Progenitor cell of endocrine pancreas (in vitro differentiated cells): ENCODE measurements at regions not wholly inside any gene's neighbourhood (a gene's known extent, or its start where the extent isn't known, plus 50 kb on each side); places are given as distances from the start of the nearest gene placed in this dataset.

Experiments
- DNase-seq: peaks from one replicate; pipeline ENCODE4 v3.0.0; 2021; ENCODE audit warnings: low spot score; ENCODE audit not compliant: unreplicated experiment
- H3K27ac Mint-ChIP-seq: 2 replicates; pipeline ENCODE4 v1.8.0; 2021; ENCODE audit warnings: mild to moderate bottlenecking, moderate library complexity, mixed read lengths
- H3K27me3 Mint-ChIP-seq: 2 replicates; pipeline ENCODE4 v1.8.0; 2021; ENCODE audit warnings: mixed read lengths
- H3K36me3 Mint-ChIP-seq: 2 replicates; pipeline ENCODE4 v1.8.0; 2022; ENCODE audit warnings: mixed read lengths; ENCODE audit not compliant: insufficient read depth
- H3K4me1 Mint-ChIP-seq: 2 replicates; pipeline ENCODE4 v1.8.0; 2021; ENCODE audit warnings: low read depth, mixed read lengths
- H3K4me3 Mint-ChIP-seq: 2 replicates; pipeline ENCODE4 v1.8.0; 2021; ENCODE audit warnings: low read depth, mild to moderate bottlenecking, moderate library complexity, mixed read lengths
- H3K9me3 Mint-ChIP-seq: 2 replicates; pipeline ENCODE4 v1.8.0; 2021; ENCODE audit warnings: low read depth, mixed read lengths
- CTCF ChIP-seq: fragments of 200-600 bp; sonication (generic); IDR thresholded peaks from one replicate; pipeline ENCODE4 v1.5.0; 2021; ENCODE audit warnings: antibody characterized with exemption, mild to moderate bottlenecking; ENCODE audit not compliant: unreplicated experiment

- no peak overlapping the region for H3K27ac Mint-ChIP-seq
- H3K4me1 Mint-ChIP-seq: no peaks in the 10 kb centered on the region
- H3K9me3 Mint-ChIP-seq: peaks cover 15% of the 10 kb centered on the region
- no peaks in the 10 kb centered on the region for H3K27me3 Mint-ChIP-seq
- peaks cover 8% of the 10 kb centered on the region for H3K36me3 Mint-ChIP-seq
- no peak for TF ChIP-seq CTCF
- H3K4me3 Mint-ChIP-seq: no peak overlapping the region
- DNase-seq: no peak
These were observed 231.3 kb upstream of the MAP3K7 start for GRCh38 chr6:90818163-90818562.

GRCh38 chr6:90816764-90817163 lies 229.9 kb upstream of the MAP3K7 start:
- Mint-ChIP-seq H3K27ac (no peak overlapping the region), H3K4me1 (peaks cover 9% of the 10 kb centered on the region)
- DNase-seq: no peak

GRCh38 chr6:90811596-90812226 lies 224.8 kb upstream of the MAP3K7 start:
- Mint-ChIP-seq H3K4me1 (peaks cover 27% of the 10 kb centered on the region), H3K4me3 (peak overlapping the region; percentile 12), H3K27me3 (peaks cover under 1% of the 10 kb centered on the region), H3K36me3 (peaks cover 8% of the 10 kb centered on the region), H3K27ac (peak overlapping the region; percentile 31), H3K9me3 (peaks cover 13% of the 10 kb centered on the region)
- TF ChIP-seq CTCF: no peak
- no peak for DNase-seq

More at GRCh38 chr6:90816764-90817163, 229.9 kb upstream of the MAP3K7 start:
- no peak for TF ChIP-seq CTCF
- no peaks in the 10 kb centered on the region for H3K27me3 Mint-ChIP-seq
- peaks cover 8% of the 10 kb centered on the region for H3K36me3 Mint-ChIP-seq
- H3K9me3 Mint-ChIP-seq: peaks cover 12% of the 10 kb centered on the region
- no peak overlapping the region for H3K4me3 Mint-ChIP-seq

- no peak for DNase-seq
- Mint-ChIP-seq H3K4me3 (no peak overlapping the region), H3K4me1 (peaks cover 27% of the 10 kb centered on the region), H3K27me3 (peaks cover 6% of the 10 kb centered on the region), H3K27ac (no peak overlapping the region), H3K36me3 (peaks cover 1% of the 10 kb centered on the region), H3K9me3 (peaks cover 5% of the 10 kb centered on the region)
- no peak for TF ChIP-seq CTCF
These were observed 222.2 kb upstream of the MAP3K7 start for GRCh38 chr6:90809035-90809434.

- H3K4me1 Mint-ChIP-seq: peaks cover 27% of the 10 kb centered on the region
- no peak for DNase-seq
- H3K36me3 Mint-ChIP-seq: no peaks in the 10 kb centered on the region
- H3K9me3 Mint-ChIP-seq: peaks cover 3% of the 10 kb centered on the region
- no peak for TF ChIP-seq CTCF
- no peak overlapping the region for H3K27ac Mint-ChIP-seq
- peaks cover 10% of the 10 kb centered on the region for H3K27me3 Mint-ChIP-seq
- H3K4me3 Mint-ChIP-seq: no peak overlapping the region
These were observed 221.2 kb upstream of the MAP3K7 start for GRCh38 chr6:90807791-90808701.
